ENCODE measurements at regions not wholly inside any gene's neighbourhood (a gene's known extent, or its start where the extent isn't known, plus 50 kb on each side); places are given as distances from the start of the nearest gene placed in this dataset.

- no peak for TF ChIP-seq CTCF (IDR thresholded peaks at IDR 0.05; ENCODE audit: insufficient read depth, low read depth, low read length)
- no peak for TF ChIP-seq EZH2 (IDR thresholded peaks at IDR 0.05; ENCODE audit: insufficient read depth, low read length)
These were observed 50.0 kb upstream of the GRB10 start for GRCh38 chr7:50832744-50833143.
